Cardiac muscle cell (in vitro differentiated cells and primary cell): ENCODE measurements at regions not wholly inside any gene's neighbourhood (a gene's known extent, or its start where the extent isn't known, plus 50 kb on each side); places are given as distances from the start of the nearest gene placed in this dataset.
"Not testable (repeated sequence)": the region's sequence is repeated elsewhere in the genome, so short reads cannot be mapped to it uniquely, and the experiment has no call there.

ENCODE experiments used
- DNase-seq, 2 donors: peaks; one replicate each; pipeline versions ENCODE4 v3.0.0 to v3.0.0-alpha.2; 2010 to 2017; ENCODE audit warnings: low read depth in 1 of 2, low spot score in 1 of 2
- H3K27ac ChIP-seq: fragments of 200-600 bp; sonication (generic); 2 replicates; pipeline ENCODE4 v1.5.1; 2016
- H3K27me3 ChIP-seq: fragments of 200-600 bp; sonication (generic); 2 replicates; pipeline ENCODE4 v1.6.0; 2016; ENCODE audit warnings: control low read depth
- H3K36me3 ChIP-seq: fragments of 200-600 bp; sonication (generic); 2 replicates; pipeline ENCODE4 v1.5.1; 2016; ENCODE audit warnings: control low read depth
- H3K4me1 ChIP-seq: fragments of 200-600 bp; sonication (generic); 2 replicates; pipeline ENCODE4 v1.8.1; 2017; ENCODE audit warnings: low read depth, mild to moderate bottlenecking, mixed run types
- H3K4me3 ChIP-seq: fragments of 200-600 bp; sonication (generic); 2 replicates; pipeline ENCODE4 v1.5.1; 2016; ENCODE audit warnings: mild to moderate bottlenecking
- H3K9me3 ChIP-seq: fragments of 200-600 bp; sonication (generic); 2 replicates; pipeline ENCODE4 v1.5.1; 2017; ENCODE audit warnings: low read depth, mild to moderate bottlenecking, control low read depth
- TF ChIP-seq, protein P1 (sequence below): IDR thresholded peaks from 2 replicates; pipeline ENCODE4 v1.5.1; 2012; ENCODE audit warnings: low read depth, mild to moderate bottlenecking, low read length

DNA sequence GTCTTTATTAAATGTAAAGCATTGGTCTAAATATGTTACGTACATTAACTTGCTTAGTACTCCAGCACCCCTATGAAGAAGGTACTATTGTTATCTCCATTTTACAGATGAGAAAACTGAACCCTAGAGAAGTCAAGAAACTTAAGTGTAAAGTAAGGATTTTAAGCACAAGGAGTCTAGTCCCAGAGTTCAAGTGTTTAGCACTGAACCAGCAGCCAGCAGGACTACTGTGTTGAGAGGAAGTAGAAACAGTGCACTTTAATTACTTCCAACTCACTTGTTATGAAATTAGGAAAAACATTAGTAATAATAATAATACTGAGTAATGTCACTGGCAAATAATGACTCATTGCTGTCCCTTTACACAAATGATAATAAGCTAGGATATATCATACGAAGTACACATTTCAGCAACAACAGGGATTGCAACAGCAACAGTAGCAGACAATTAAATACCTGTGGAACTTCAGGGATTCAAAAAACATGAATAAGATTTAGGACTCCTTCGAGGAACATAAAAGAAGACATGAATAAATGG lies 548.1 kb upstream of the HS3ST1 start:
- Histone ChIP-seq H3K27me3 (no peaks in the 10 kb centered on the region), H3K9me3 (no peaks in the 10 kb centered on the region), H3K4me1 (no peaks in the 10 kb centered on the region), H3K36me3 (no peaks in the 10 kb centered on the region), H3K27ac (no peak overlapping the region), H3K4me3 (no peak overlapping the region)
- DNase-seq, result no peak
- TF ChIP-seq, protein P1, sequence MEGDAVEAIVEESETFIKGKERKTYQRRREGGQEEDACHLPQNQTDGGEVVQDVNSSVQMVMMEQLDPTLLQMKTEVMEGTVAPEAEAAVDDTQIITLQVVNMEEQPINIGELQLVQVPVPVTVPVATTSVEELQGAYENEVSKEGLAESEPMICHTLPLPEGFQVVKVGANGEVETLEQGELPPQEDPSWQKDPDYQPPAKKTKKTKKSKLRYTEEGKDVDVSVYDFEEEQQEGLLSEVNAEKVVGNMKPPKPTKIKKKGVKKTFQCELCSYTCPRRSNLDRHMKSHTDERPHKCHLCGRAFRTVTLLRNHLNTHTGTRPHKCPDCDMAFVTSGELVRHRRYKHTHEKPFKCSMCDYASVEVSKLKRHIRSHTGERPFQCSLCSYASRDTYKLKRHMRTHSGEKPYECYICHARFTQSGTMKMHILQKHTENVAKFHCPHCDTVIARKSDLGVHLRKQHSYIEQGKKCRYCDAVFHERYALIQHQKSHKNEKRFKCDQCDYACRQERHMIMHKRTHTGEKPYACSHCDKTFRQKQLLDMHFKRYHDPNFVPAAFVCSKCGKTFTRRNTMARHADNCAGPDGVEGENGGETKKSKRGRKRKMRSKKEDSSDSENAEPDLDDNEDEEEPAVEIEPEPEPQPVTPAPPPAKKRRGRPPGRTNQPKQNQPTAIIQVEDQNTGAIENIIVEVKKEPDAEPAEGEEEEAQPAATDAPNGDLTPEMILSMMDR, result no peak

DNA sequence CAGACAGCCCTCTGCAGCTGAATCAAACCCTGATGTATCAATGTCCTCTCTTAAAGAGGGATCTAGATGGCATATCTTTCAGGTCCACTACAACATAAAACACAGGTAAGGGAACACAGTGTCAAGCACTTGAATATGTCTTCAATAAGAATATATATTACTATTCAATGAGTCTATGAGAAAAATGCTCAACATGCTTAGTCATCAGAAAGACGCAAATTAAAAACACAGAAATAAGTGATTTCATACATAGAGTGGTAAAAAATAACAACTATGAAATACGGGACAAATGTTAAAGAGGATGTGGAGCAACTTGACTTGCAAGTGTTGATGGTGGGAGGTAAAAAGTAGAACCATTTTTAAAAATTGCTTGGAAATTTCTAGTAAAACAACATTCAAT lies 544.6 kb upstream of the HS3ST1 start:
- no peak for DNase-seq
- Histone ChIP-seq H3K9me3 (no peaks in the 10 kb centered on the region), H3K4me3 (no peak overlapping the region), H3K36me3 (no peaks in the 10 kb centered on the region), H3K27me3 (no peaks in the 10 kb centered on the region), H3K4me1 (no peaks in the 10 kb centered on the region), H3K27ac (no peak overlapping the region)
- TF ChIP-seq, protein P1, result no peak

DNA sequence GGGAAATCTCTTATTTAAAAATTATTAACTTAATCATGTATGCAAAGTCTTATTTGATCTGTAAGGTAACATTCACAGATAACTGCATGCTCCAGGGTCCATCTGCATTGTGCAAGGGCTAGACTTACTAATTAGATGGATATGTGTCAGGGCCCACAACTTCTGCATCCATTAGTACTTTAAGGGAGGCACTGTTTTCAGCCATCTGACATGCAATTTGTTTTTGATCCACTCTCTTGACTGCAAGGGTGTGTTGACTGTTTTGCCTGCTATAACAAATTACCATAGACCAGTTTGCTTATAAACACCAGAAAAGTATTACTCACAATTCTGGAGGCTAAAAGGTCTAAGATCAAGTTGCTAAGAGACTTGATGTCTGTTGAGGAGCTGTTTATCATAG lies 542.1 kb upstream of the HS3ST1 start:
- Histone ChIP-seq H3K9me3 (no peaks in the 10 kb centered on the region), H3K27me3 (no peaks in the 10 kb centered on the region), H3K27ac (no peak overlapping the region), H3K36me3 (no peaks in the 10 kb centered on the region), H3K4me1 (no peaks in the 10 kb centered on the region), H3K4me3 (no peak overlapping the region)
- DNase-seq, result no peak
- TF ChIP-seq, protein P1, result no peak

DNA sequence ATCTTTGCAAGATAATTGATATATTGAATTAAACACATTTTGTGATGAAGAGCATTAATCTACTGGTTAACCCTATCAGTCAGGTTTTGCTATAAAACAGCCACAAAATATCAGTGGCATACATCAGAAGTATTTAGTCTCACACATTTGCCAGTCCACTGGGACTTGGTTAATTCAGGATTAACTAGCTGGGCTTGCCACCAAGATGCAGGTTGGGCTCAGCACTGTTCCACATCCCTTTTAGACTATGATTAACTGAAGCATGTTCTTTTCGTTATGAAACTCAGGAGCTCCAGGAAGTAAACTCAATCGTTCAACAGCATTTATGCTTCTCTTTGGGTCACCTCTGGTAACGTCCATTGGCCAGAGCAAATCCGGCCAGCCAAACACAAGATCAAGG lies 538.1 kb upstream of the HS3ST1 start:
- DNase-seq, result no peak
- TF ChIP-seq, protein P1, result no peak
- no peak overlapping the region for H3K27ac ChIP-seq
- no peaks in the 10 kb centered on the region for H3K27me3 ChIP-seq
- H3K36me3 ChIP-seq, result no peaks in the 10 kb centered on the region
- H3K4me1 ChIP-seq, result no peaks in the 10 kb centered on the region
- no peak overlapping the region for H3K4me3 ChIP-seq
- H3K9me3 ChIP-seq, result no peaks in the 10 kb centered on the region

DNA sequence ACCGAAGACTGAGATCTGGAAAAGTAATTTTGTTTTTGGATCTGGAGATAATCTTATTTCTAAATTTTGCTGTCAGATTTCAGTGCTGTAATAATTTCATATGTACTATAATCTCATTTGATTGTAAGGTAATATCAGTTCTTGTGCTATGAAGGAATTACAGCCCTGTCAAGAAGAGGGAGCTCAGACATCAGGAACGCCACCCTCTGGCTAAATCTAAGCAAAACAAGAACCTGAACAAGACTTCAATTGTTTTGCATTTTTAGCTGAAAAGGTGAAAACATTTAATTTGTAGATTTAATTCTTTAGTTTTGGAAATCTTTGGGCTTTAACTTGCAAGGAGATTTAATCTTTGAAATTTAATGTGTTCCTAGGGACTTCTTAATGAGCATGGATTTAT lies 525.4 kb upstream of the HS3ST1 start:
- Histone ChIP-seq H3K4me1 (no peaks in the 10 kb centered on the region), H3K4me3 (no peak overlapping the region), H3K36me3 (no peaks in the 10 kb centered on the region), H3K27ac (no peak overlapping the region), H3K9me3 (no peaks in the 10 kb centered on the region), H3K27me3 (no peaks in the 10 kb centered on the region)
- DNase-seq, result peak; percentile 28 to 80
- TF ChIP-seq, protein P1, result peak; percentile 75

DNA sequence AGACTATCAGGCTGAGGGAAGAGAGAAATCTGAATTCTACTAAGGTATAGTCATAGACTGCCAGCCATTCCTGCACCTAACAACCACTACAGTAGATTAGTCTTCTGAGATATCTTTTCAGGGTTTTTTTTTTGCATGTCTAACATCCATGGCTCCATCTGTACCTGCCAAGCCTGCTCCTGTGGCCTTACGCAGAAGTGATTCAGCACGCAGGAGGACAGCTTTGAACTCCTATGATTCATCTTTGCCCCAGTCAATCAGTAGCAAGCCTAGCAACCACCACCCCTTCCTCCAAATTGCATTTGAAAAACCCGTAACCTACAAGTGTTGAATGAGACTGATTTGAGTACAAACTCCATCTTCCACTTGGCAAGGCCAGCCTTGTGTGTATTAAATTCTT lies 520.7 kb upstream of the HS3ST1 start:
- TF ChIP-seq, protein P1, result no peak
- Histone ChIP-seq H3K9me3 (no peaks in the 10 kb centered on the region), H3K4me1 (no peaks in the 10 kb centered on the region), H3K27ac (no peak overlapping the region), H3K36me3 (no peaks in the 10 kb centered on the region), H3K27me3 (no peaks in the 10 kb centered on the region), H3K4me3 (no peak overlapping the region)
- DNase-seq, result no peak

DNA sequence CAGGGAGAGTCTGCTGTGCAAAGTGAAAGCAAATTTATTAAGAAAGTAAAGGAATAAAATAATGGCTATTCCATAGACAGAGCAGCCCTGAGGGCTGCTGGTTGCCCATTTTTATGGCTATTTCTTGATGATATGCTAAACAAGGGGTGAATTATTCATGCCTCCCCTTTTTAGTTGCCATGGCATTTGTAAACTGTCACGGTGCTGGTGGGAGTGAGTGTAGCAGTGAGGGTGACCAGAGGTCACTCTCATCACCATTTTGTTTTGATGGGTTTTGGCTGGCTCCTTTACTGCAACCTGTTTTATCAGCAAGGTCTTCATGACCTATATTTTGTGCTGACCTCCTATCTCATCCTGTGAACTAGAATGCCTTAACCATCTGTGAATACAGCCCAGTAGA lies 518.9 kb upstream of the HS3ST1 start:
- H3K27ac ChIP-seq, H3K36me3 ChIP-seq, H3K4me1 ChIP-seq, H3K27me3 ChIP-seq, H3K4me3 ChIP-seq, DNase-seq, H3K9me3 ChIP-seq: not testable (repeated sequence)
